H1 (cell line): ENCODE measurements at regions not wholly inside any gene's neighbourhood (a gene's known extent, or its start where the extent isn't known, plus 50 kb on each side); places are given as distances from the start of the nearest gene placed in this dataset.

Experiments used
- CTCF ChIA-PET: fragments of 300-600 bp; sonication (Branson Sonifier 250); formaldehyde crosslinking; loops from one replicate; lab custom pipeline; 2021; ENCODE audit not compliant: partially characterized antibody; lab: Charles Lee
- POLR2A ChIA-PET: fragments of 300-600 bp; sonication (Branson Sonifier 250); formaldehyde crosslinking; loops from one replicate; lab custom pipeline; 2021; ENCODE audit warnings: inconsistent platforms; ENCODE audit not compliant: partially characterized antibody; lab: Charles Lee
- DNase-seq, 2 experiments: peaks; one replicate each; pipeline versions ENCODE4 v3.0.0 to v3.0.0-alpha.2; 2010 to 2022; ENCODE audit warnings: low spot score in 2 of 2, low read depth in 1 of 2, mixed read lengths in 1 of 2
- FAIRE-seq: peaks from 2 replicates; lab custom pipeline; 2011; peaks lifted over from hg19 to GRCh38; lab: Jason Lieb, UNC
- H2AFZ ChIP-seq: 2 replicates; pipeline ENCODE4 v1.8.1; 2012; ENCODE audit warnings: low read length, inconsistent platforms
- H2AK5ac ChIP-seq: 2 replicates; pipeline ENCODE4 v1.6.1; 2013; ENCODE audit warnings: low read depth, low read length
- H2BK120ac ChIP-seq: replicated peaks from 2 replicates; pipeline ENCODE3; 2013; ENCODE audit warnings: low read depth, low read length, inconsistent platforms
- H2BK12ac ChIP-seq: 2 replicates; pipeline ENCODE4 v1.6.1; 2013; ENCODE audit warnings: low read depth, low read length
- H2BK15ac ChIP-seq: 2 replicates; pipeline ENCODE4 v1.6.1; 2013; ENCODE audit warnings: low read length
- H2BK20ac ChIP-seq: 2 replicates; pipeline ENCODE4 v1.6.1; 2013; ENCODE audit warnings: low read length
- H2BK5ac ChIP-seq: 2 replicates; pipeline ENCODE4 v1.6.1; 2013; ENCODE audit warnings: low read depth, low read length
- H3K14ac ChIP-seq: 2 replicates; pipeline ENCODE4 v1.6.1; 2013; ENCODE audit warnings: inconsistent platforms; ENCODE audit not compliant: insufficient read length
- H3K18ac ChIP-seq: 2 replicates; pipeline ENCODE4 v1.6.1; 2013; ENCODE audit warnings: low read length; ENCODE audit errors: extremely low read depth
- H3K23ac ChIP-seq: 2 replicates; pipeline ENCODE4 v1.6.1; 2013; ENCODE audit warnings: inconsistent platforms; ENCODE audit not compliant: insufficient read length
- H3K23me2 ChIP-seq: 2 replicates; pipeline ENCODE4 v1.6.1; 2013; ENCODE audit warnings: low read depth, low read length
- H3K27ac ChIP-seq: 2 replicates; pipeline ENCODE4 v1.6.1; 2011; ENCODE audit warnings: low read depth, low read length, inconsistent platforms
- H3K27me3 ChIP-seq, 4 experiments: replicated peaks in 1 of 4; 1 replicate in 1 of 4; 2 replicates in 3 of 4; pipeline versions ENCODE4 v1.6.1 to v1.8.1; 2011 to 2013; ENCODE audit warnings: low read length in 3 of 4, mild to moderate bottlenecking in 3 of 4, inconsistent platforms in 2 of 4, mixed read lengths in 2 of 4, moderate library complexity in 1 of 4; ENCODE audit not compliant: control insufficient read depth in 3 of 4, insufficient read depth in 3 of 4; ENCODE audit errors: extremely low read depth in 1 of 4
- H3K36me3 ChIP-seq, 4 experiments: 2 replicates each; pipeline versions ENCODE4 v1.6.1 to v1.8.1; 2011 to 2013; ENCODE audit warnings: mild to moderate bottlenecking in 4 of 4, low read length in 3 of 4, moderate library complexity in 2 of 4, control low read depth in 1 of 4, inconsistent platforms in 1 of 4; ENCODE audit not compliant: insufficient read depth in 4 of 4, control insufficient read depth in 2 of 4
- H3K4ac ChIP-seq: replicated peaks from 2 replicates; pipeline ENCODE3; 2013; ENCODE audit warnings: low read length, low read depth, mixed read lengths, inconsistent platforms; ENCODE audit not compliant: insufficient read length
- H3K4me1 ChIP-seq, 4 experiments: replicated peaks in 1 of 4; 1 replicate in 1 of 4; 2 replicates in 3 of 4; pipeline versions ENCODE4 v1.6.1 to v1.8.1; 2011 to 2013; ENCODE audit warnings: low read length in 3 of 4, inconsistent platforms in 2 of 4, mixed read lengths in 1 of 4; ENCODE audit not compliant: insufficient read depth in 4 of 4, control insufficient read depth in 3 of 4
- H3K4me2 ChIP-seq, 2 experiments: 2 replicates each; pipeline versions ENCODE4 v1.6.1 to v1.8.1; 2011 to 2013; ENCODE audit warnings: low read depth in 2 of 2, low read length in 2 of 2, control low read depth in 1 of 2, inconsistent platforms in 1 of 2, mild to moderate bottlenecking in 1 of 2; ENCODE audit not compliant: insufficient read depth in 1 of 2
- H3K4me3 ChIP-seq, 4 experiments: fragments of 200-600, 300-600 bp in 1 of 4; sonication (generic), shearing (Covaris generic), sonication (Bioruptor Twin) in 1 of 4; 2 replicates each; pipeline versions ENCODE4 v1.5.1 to v1.8.1; 2011 to 2016; ENCODE audit warnings: low read length in 4 of 4, low read depth in 3 of 4, control low read depth in 2 of 4, inconsistent platforms in 2 of 4, mild to moderate bottlenecking in 2 of 4, mixed read lengths in 1 of 4, moderate library complexity in 1 of 4; ENCODE audit not compliant: insufficient read depth in 2 of 4; ENCODE audit errors: extremely low read depth in 1 of 4
- H3K56ac ChIP-seq: replicated peaks from 2 replicates; pipeline ENCODE3; 2013; ENCODE audit warnings: low read depth, mild to moderate bottlenecking, mixed read lengths, low read length, inconsistent platforms; ENCODE audit not compliant: insufficient read length
- H3K79me1 ChIP-seq: 2 replicates; pipeline ENCODE4 v1.6.1; 2013; ENCODE audit warnings: low read depth, low read length, control low read depth
- H3K79me2 ChIP-seq, 2 experiments: 2 replicates each; pipeline versions ENCODE4 v1.6.1 to v1.8.1; 2012 to 2013; ENCODE audit warnings: low read length in 2 of 2, mild to moderate bottlenecking in 2 of 2, inconsistent platforms in 1 of 2; ENCODE audit not compliant: insufficient read depth in 2 of 2, control insufficient read depth in 1 of 2
- H3K9ac ChIP-seq, 4 experiments: replicated peaks in 1 of 4; 1 replicate in 1 of 4; 2 replicates in 3 of 4; pipeline versions ENCODE4 v1.6.1 to v1.8.1; 2011 to 2013; ENCODE audit warnings: low read depth in 3 of 4, low read length in 3 of 4, control low read depth in 2 of 4, mild to moderate bottlenecking in 2 of 4, moderate library complexity in 2 of 4, inconsistent platforms in 1 of 4; ENCODE audit errors: extremely low read depth in 1 of 4
- H3K9me3 ChIP-seq, 2 experiments: 2 replicates each; pipeline versions ENCODE4 v1.6.1 to v1.8.1; 2012 to 2013; ENCODE audit warnings: mild to moderate bottlenecking in 2 of 2, moderate library complexity in 2 of 2, control low read depth in 1 of 2, inconsistent platforms in 1 of 2, low read depth in 1 of 2, low read length in 1 of 2, mixed read lengths in 1 of 2; ENCODE audit not compliant: insufficient read depth in 2 of 2
- H4K20me1 ChIP-seq, 2 experiments: replicated peaks in 1 of 2; 2 replicates each; pipeline versions ENCODE3 to v1.8.1; 2011 to 2013; ENCODE audit warnings: inconsistent platforms in 2 of 2, low read length in 2 of 2, mild to moderate bottlenecking in 1 of 2; ENCODE audit not compliant: insufficient read depth in 2 of 2, control insufficient read depth in 1 of 2
- H4K5ac ChIP-seq: 2 replicates; pipeline ENCODE4 v1.6.1; 2013; ENCODE audit warnings: low read length, low read depth, mixed read lengths, inconsistent platforms; ENCODE audit not compliant: insufficient read length
- H4K8ac ChIP-seq: 2 replicates; pipeline ENCODE4 v1.8.0; 2013; ENCODE audit warnings: mild to moderate bottlenecking, moderate library complexity, low read length, inconsistent platforms; ENCODE audit not compliant: insufficient read depth; ENCODE audit errors: extremely low read depth
- H4K91ac ChIP-seq: replicated peaks from 2 replicates; pipeline ENCODE3; 2013; ENCODE audit warnings: low read length, mixed read lengths, inconsistent platforms; ENCODE audit not compliant: insufficient read length
- BCL11A ChIP-seq, 2 experiments: IDR thresholded peaks; one replicate each; pipeline ENCODE4 v1.6.1; 2011; ENCODE audit warnings: low read depth in 2 of 2, low read length in 2 of 2, mild to moderate bottlenecking in 2 of 2
- CEBPB ChIP-seq: IDR thresholded peaks from 2 replicates; pipeline ENCODE4 v1.6.1; 2012; ENCODE audit warnings: low read depth, low read length
- EP300 ChIP-seq, 2 experiments: IDR thresholded peaks; 1 replicate in 1 of 2; 2 replicates in 1 of 2; pipeline ENCODE4 v1.6.1; 2011 to 2012; ENCODE audit warnings: low read depth in 2 of 2, low read length in 2 of 2, mild to moderate bottlenecking in 2 of 2, borderline replicate concordance in 1 of 2, inconsistent platforms in 1 of 2, moderate library complexity in 1 of 2
- FOSL1 ChIP-seq: IDR thresholded peaks from 2 replicates; pipeline ENCODE4 v1.6.1; 2011; ENCODE audit warnings: mild to moderate bottlenecking, low read depth, low read length, moderate library complexity; ENCODE audit not compliant: insufficient read depth
- GABPA ChIP-seq: IDR thresholded peaks from 2 replicates; pipeline ENCODE4 v1.6.1; 2011; ENCODE audit warnings: mild to moderate bottlenecking, low read length, moderate library complexity, borderline replicate concordance; ENCODE audit not compliant: insufficient read depth
- JUN ChIP-seq: IDR thresholded peaks from 2 replicates; pipeline ENCODE4 v1.6.1; 2011; ENCODE audit warnings: low read depth, mild to moderate bottlenecking, improper control_type of control experiment, low read length
- RXRA ChIP-seq: IDR thresholded peaks from 2 replicates; pipeline ENCODE4 v1.6.1; 2011; ENCODE audit warnings: low read depth, mild to moderate bottlenecking, low read length, moderate library complexity; ENCODE audit not compliant: insufficient read depth
- SIX5 ChIP-seq: IDR thresholded peaks from 2 replicates; pipeline ENCODE4 v1.6.1; 2011; ENCODE audit warnings: mild to moderate bottlenecking, low read depth, low read length
- WGBS, 2 experiments: shearing (Covaris generic) in 1 of 2; methylation state at CpG; one replicate each; pipeline versions ENCODE4 v1.1.6 to v1.1.7; 2013 to 2015; ENCODE audit warnings: low lambda C conversion rate in 2 of 2, mixed read lengths in 2 of 2, inconsistent platforms in 1 of 2, low coverage in 1 of 2, missing lambda C conversion rate in 1 of 2; ENCODE audit not compliant: insufficient replicate concordance in 2 of 2, insufficient coverage in 1 of 2, insufficient read length in 1 of 2; ENCODE audit errors: extremely low coverage in 1 of 2, missing lambda C conversion rate in 1 of 2; 5-methylcytosine and 5-hydroxymethylcytosine counted together
- TF ChIP-seq, protein P1 (sequence below): IDR thresholded peaks from 2 replicates; pipeline ENCODE4 v1.6.1; 2012; ENCODE audit warnings: inconsistent platforms
- TF ChIP-seq, protein P2 (sequence below), 3 experiments: IDR thresholded peaks; 1 replicate in 2 of 3; 2 replicates in 1 of 3; pipeline versions ENCODE4 v1.5.1 to v1.6.1; 2011; ENCODE audit warnings: low read length in 3 of 3, mild to moderate bottlenecking in 3 of 3, inconsistent platforms in 2 of 3, low read depth in 1 of 3, moderate library complexity in 1 of 3; ENCODE audit not compliant: insufficient read depth in 1 of 3; ENCODE audit errors: control extremely low read depth in 1 of 3

GRCh38 chr10:63910806-63911205 lies 389.6 kb downstream of the REEP3 start:
- H2BK5ac ChIP-seq: no peak overlapping the region
- H4K91ac ChIP-seq: no peak overlapping the region
- H2AK5ac ChIP-seq: no peak overlapping the region
- ChIA-PET CTCF (interaction anchor here (0.7 to 3.5 kb wide), 4 partner anchors 9 to 44 kb away, joined by 3 to 31 read pairs (median 4); no protein-coding TSS in a partner anchor), POLR2A (interaction anchor here (0.6 kb wide), 1 partner anchor 716 kb away, joined by 3 read pairs; no protein-coding TSS in a partner anchor)
- no peak overlapping the region for H4K5ac ChIP-seq
- H3K4me1 ChIP-seq: peaks cover 0 to 6% (median 2%) of the 10 kb centered on the region in 4 experiments; a peak in 3 of 7 replicates
- no peak overlapping the region for H3K4me3 ChIP-seq
- no peaks in the 10 kb centered on the region for H4K20me1 ChIP-seq
- H2BK12ac ChIP-seq: no peak overlapping the region
- H3K79me1 ChIP-seq: no peaks in the 10 kb centered on the region
- H3K14ac ChIP-seq: no peak overlapping the region
- no peak overlapping the region for H2BK20ac ChIP-seq
- H2BK120ac ChIP-seq: no peak overlapping the region
- no peak overlapping the region for H2BK15ac ChIP-seq
- no peak overlapping the region for H4K8ac ChIP-seq
- no peaks in the 10 kb centered on the region for H3K23me2 ChIP-seq
- no peaks in the 10 kb centered on the region for H3K27me3 ChIP-seq
- H3K18ac ChIP-seq: no peak overlapping the region
- DNase-seq (no peak), FAIRE-seq (peak; percentile 39)
- H3K9me3 ChIP-seq: peaks cover 0 to 5% of the 10 kb centered on the region in 2 experiments; a peak in 1 of 4 replicates
- no peak overlapping the region for H3K9ac ChIP-seq
- H3K56ac ChIP-seq: no peak overlapping the region
- no peak overlapping the region for H3K23ac ChIP-seq
- no peak overlapping the region for H3K27ac ChIP-seq
- H2AFZ ChIP-seq: peak overlapping the region; percentile 65
- no peak overlapping the region for H3K4ac ChIP-seq
- H3K4me2 ChIP-seq: peak overlapping the region in 1 of 2 experiments; percentile 13; a peak in 1 of 4 replicates
- no peaks in the 10 kb centered on the region for H3K79me2 ChIP-seq
- WGBS, 2 experiments: 61% methylated on average over 4 of the region's 4 CpGs; no CpG with 5 or more reads in 1 of the 2 experiments
- no peaks in the 10 kb centered on the region for H3K36me3 ChIP-seq
- no peak for TF ChIP-seq SIX5
- TF ChIP-seq FOSL1: no peak
- no peak for TF ChIP-seq RXRA
- TF ChIP-seq, protein P1, sequence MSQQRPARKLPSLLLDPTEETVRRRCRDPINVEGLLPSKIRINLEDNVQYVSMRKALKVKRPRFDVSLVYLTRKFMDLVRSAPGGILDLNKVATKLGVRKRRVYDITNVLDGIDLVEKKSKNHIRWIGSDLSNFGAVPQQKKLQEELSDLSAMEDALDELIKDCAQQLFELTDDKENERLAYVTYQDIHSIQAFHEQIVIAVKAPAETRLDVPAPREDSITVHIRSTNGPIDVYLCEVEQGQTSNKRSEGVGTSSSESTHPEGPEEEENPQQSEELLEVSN: no peak
- TF ChIP-seq GABPA: no peak
- no peak for TF ChIP-seq EP300 (IDR thresholded peaks at IDR 0.05; ENCODE audit: borderline replicate concordance in 1 of 2, low read depth in 2 of 2, low read length in 2 of 2)
- no peak for TF ChIP-seq BCL11A (IDR thresholded peaks at IDR 0.05; ENCODE audit: low read depth in 2 of 2, low read length in 2 of 2)
- TF ChIP-seq, protein P2, sequence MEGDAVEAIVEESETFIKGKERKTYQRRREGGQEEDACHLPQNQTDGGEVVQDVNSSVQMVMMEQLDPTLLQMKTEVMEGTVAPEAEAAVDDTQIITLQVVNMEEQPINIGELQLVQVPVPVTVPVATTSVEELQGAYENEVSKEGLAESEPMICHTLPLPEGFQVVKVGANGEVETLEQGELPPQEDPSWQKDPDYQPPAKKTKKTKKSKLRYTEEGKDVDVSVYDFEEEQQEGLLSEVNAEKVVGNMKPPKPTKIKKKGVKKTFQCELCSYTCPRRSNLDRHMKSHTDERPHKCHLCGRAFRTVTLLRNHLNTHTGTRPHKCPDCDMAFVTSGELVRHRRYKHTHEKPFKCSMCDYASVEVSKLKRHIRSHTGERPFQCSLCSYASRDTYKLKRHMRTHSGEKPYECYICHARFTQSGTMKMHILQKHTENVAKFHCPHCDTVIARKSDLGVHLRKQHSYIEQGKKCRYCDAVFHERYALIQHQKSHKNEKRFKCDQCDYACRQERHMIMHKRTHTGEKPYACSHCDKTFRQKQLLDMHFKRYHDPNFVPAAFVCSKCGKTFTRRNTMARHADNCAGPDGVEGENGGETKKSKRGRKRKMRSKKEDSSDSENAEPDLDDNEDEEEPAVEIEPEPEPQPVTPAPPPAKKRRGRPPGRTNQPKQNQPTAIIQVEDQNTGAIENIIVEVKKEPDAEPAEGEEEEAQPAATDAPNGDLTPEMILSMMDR (IDR thresholded peaks at IDR 0.05; ENCODE audit: control extremely low read depth in 1 of 3, insufficient read depth in 1 of 3, low read depth in 1 of 3, low read length in 3 of 3): no peak
- no peak for TF ChIP-seq CEBPB
- TF ChIP-seq JUN: no peak
